ENCODE measurements at regions not wholly inside any gene's neighbourhood (a gene's known extent, or its start where the extent isn't known, plus 50 kb on each side); places are given as distances from the start of the nearest gene placed in this dataset.
"Not testable (repeated sequence)": the region's sequence is repeated elsewhere in the genome, so short reads cannot be mapped to it uniquely, and the experiment has no call there.

GRCh38 chr3:103554451-103554850, 1119.6 kb downstream of the ZPLD1 start:
- no peaks in the 10 kb centered on the region for H3K9me3 ChIP-seq (replicated peaks; ENCODE audit: control insufficient read depth, insufficient read depth, low read length)
- no peaks in the 10 kb centered on the region for H3K4me1 ChIP-seq (ENCODE audit: control insufficient read depth, insufficient read depth, low read length)
- intact Hi-C loops (cut with micrococcal nuclease; ENCODE audit: unreplicated experiment): no loop called here
- H3K79me2 ChIP-seq (ENCODE audit: control insufficient read depth, insufficient read depth, low read length): no peaks in the 10 kb centered on the region
- no peak overlapping the region for H2AFZ ChIP-seq (ENCODE audit: control insufficient read depth, low read depth, low read length)
- no peak overlapping the region for H3K4me3 ChIP-seq
- no peak for DNase-seq (ENCODE audit: low read depth, low spot score)
- BruUV-seq (replicated peaks): no TSS peak
- in situ Hi-C loops (cut with MboI): no loop called here
- H3K27me3 ChIP-seq (replicated peaks in 1 of 2; ENCODE audit: control insufficient read depth in 2 of 2, insufficient read depth in 2 of 2, low read length in 1 of 2): no peaks in the 10 kb centered on the region
- RAD21 ChIA-PET (ENCODE audit: unreplicated experiment): no interaction called here
- H4K20me1 ChIP-seq (ENCODE audit: control insufficient read depth, insufficient read depth): no peaks in the 10 kb centered on the region
- H3K27ac ChIP-seq (ENCODE audit: control insufficient read depth, insufficient read depth): no peak overlapping the region
- POLR2A ChIA-PET: no interaction called here
- no peak for FAIRE-seq
- H3K36me3 ChIP-seq (ENCODE audit: control insufficient read depth in 2 of 2, insufficient read depth in 2 of 2, low read length in 1 of 2): no peaks in the 10 kb centered on the region
- 46% methylated on average over 8 of the region's 8 CpGs for WGBS (ENCODE audit: insufficient coverage, insufficient replicate concordance, low lambda C conversion rate, missing lambda C conversion rate)
- SMC1A ChIA-PET (ENCODE audit: uncharacterized antibody, unreplicated experiment): no interaction called here
- CTCF ChIA-PET: no interaction called here
- H3K9ac ChIP-seq (ENCODE audit: control insufficient read depth, insufficient read depth, low read length): no peak overlapping the region
- no peak for TF ChIP-seq PML (IDR thresholded peaks at IDR 0.05; ENCODE audit: low read length)
- TF ChIP-seq CHD1 (IDR thresholded peaks at IDR 0.05; ENCODE audit: low read depth, low read length): no peak
- TF ChIP-seq DPF2 (IDR thresholded peaks at IDR 0.05): no peak
- no peak for TF ChIP-seq NRF1 (conservative IDR thresholded peaks at IDR 0.05; ENCODE audit: low read depth, low read length)
- no peak for TF ChIP-seq ZNF687 (IDR thresholded peaks at IDR 0.05)
- TF ChIP-seq CHD4 (IDR thresholded peaks at IDR 0.05): no peak
- TF ChIP-seq RELA (IDR thresholded peaks at IDR 0.05; ENCODE audit: borderline replicate concordance, partially characterized antibody): no peak
- TF ChIP-seq MEF2A (IDR thresholded peaks at IDR 0.05; ENCODE audit: insufficient read depth, low read depth, low read length): no peak
- no peak for TF ChIP-seq KDM1A (IDR thresholded peaks at IDR 0.05; ENCODE audit: borderline replicate concordance)
- TF ChIP-seq IRF5 (IDR thresholded peaks at IDR 0.05; ENCODE audit: borderline replicate concordance): no peak
- no peak for TF ChIP-seq SMAD1 (IDR thresholded peaks at IDR 0.05; ENCODE audit: low read depth, partially characterized antibody)
- H3K4me2 ChIP-seq (ENCODE audit: control insufficient read depth, insufficient read depth): no peak overlapping the region
- no peak for ATAC-seq

GRCh38 chr3:103564116-103564515, 1129.3 kb downstream of the ZPLD1 start:
- BruUV-seq (replicated peaks): not testable (repeated sequence)

More at GRCh38 chr3:103564116-103564515, 1129.3 kb downstream of the ZPLD1 start:
- H4K20me1 ChIP-seq (ENCODE audit: control insufficient read depth, insufficient read depth); FAIRE-seq; H3K4me2 ChIP-seq (ENCODE audit: control insufficient read depth, insufficient read depth); H3K4me3 ChIP-seq; H3K9ac ChIP-seq (ENCODE audit: control insufficient read depth, insufficient read depth, low read length); H3K79me2 ChIP-seq (ENCODE audit: control insufficient read depth, insufficient read depth, low read length); H3K4me1 ChIP-seq (ENCODE audit: control insufficient read depth, insufficient read depth, low read length); in situ Hi-C loops (cut with MboI); DNase-seq (ENCODE audit: low read depth, low spot score); H3K9me3 ChIP-seq (replicated peaks; ENCODE audit: control insufficient read depth, insufficient read depth, low read length); H3K27ac ChIP-seq (ENCODE audit: control insufficient read depth, insufficient read depth); intact Hi-C loops (cut with micrococcal nuclease; ENCODE audit: unreplicated experiment); POLR2A ChIA-PET; H3K36me3 ChIP-seq (ENCODE audit: control insufficient read depth in 2 of 2, insufficient read depth in 2 of 2, low read length in 1 of 2); RAD21 ChIA-PET (ENCODE audit: unreplicated experiment); SMC1A ChIA-PET (ENCODE audit: uncharacterized antibody, unreplicated experiment); H2AFZ ChIP-seq (ENCODE audit: control insufficient read depth, low read depth, low read length); ATAC-seq; H3K27me3 ChIP-seq (replicated peaks in 1 of 2; ENCODE audit: control insufficient read depth in 2 of 2, insufficient read depth in 2 of 2, low read length in 1 of 2): not testable (repeated sequence)
- WGBS (ENCODE audit: insufficient coverage, insufficient replicate concordance, low lambda C conversion rate, missing lambda C conversion rate): 50% methylated on average over 6 of the region's 6 CpGs
- CTCF ChIA-PET: interaction anchor here (0.8 kb wide), 1 partner anchor 49 kb away, joined by 3 read pairs; no protein-coding TSS in a partner anchor
